GM12878 (cell line): ENCODE measurements at regions not wholly inside any gene's neighbourhood (a gene's known extent, or its start where the extent isn't known, plus 50 kb on each side); places are given as distances from the start of the nearest gene placed in this dataset.

Experiments
- ATAC-seq: fragments of 200-7000 bp; cut with Tn5 transposase; 3 replicates; pipeline ENCODE4 v1.9.1; 2020; ENCODE audit warnings: mild to moderate bottlenecking, moderate library complexity
- BruUV-seq: library from RNA; stranded (reverse); fragments of 400-500 nt; replicated peaks from 2 replicates; lab custom pipeline; 2021; lab: Mats Ljungman, UMichigan
- CTCF ChIA-PET: fragments of 300-600 bp; sonication (Branson Sonifier 250); formaldehyde crosslinking; extraction: SDS; loops from one replicate; lab custom pipeline; 2021; ENCODE audit warnings: inconsistent platforms; lab: Yijun Ruan, JAX
- POLR2A ChIA-PET: fragments of 350-600 bp; formaldehyde crosslinking; extraction: SDS; loops from one replicate; lab custom pipeline; 2021; ENCODE audit warnings: inconsistent platforms; lab: Charles Lee
- RAD21 ChIA-PET: fragments of 300-600 bp; sonication (Branson Sonifier 250); formaldehyde crosslinking; loops from one replicate; lab custom pipeline; 2023; ENCODE audit warnings: antibody characterized with exemption; ENCODE audit not compliant: unreplicated experiment; lab: Charles Lee
- SMC1A ChIA-PET: fragments of 300-600 bp; sonication (Branson Sonifier 250); formaldehyde crosslinking; loops from one replicate; lab custom pipeline; 2023; ENCODE audit not compliant: unreplicated experiment, uncharacterized antibody; lab: Charles Lee
- DNase-seq: peaks from one replicate; pipeline ENCODE4 v3.0.0-alpha.2; 2011; ENCODE audit warnings: low read depth, low spot score
- FAIRE-seq: peaks from 3 replicates; lab custom pipeline; 2011; peaks lifted over from hg19 to GRCh38; lab: Jason Lieb, UNC
- H2AFZ ChIP-seq: 2 replicates; pipeline ENCODE4 v1.6.0; 2011; ENCODE audit warnings: low read depth, low read length, control low read depth; ENCODE audit not compliant: control insufficient read depth
- H3K27ac ChIP-seq: 2 replicates; pipeline ENCODE4 v1.5.1; 2011; ENCODE audit warnings: control low read depth; ENCODE audit not compliant: control insufficient read depth, insufficient read depth
- H3K27me3 ChIP-seq, 2 experiments: replicated peaks in 1 of 2; 2 replicates each; pipeline versions ENCODE4 v1.6.0 to v1.6.1; 2011; ENCODE audit warnings: low read length in 1 of 2; ENCODE audit not compliant: control insufficient read depth in 2 of 2, insufficient read depth in 2 of 2
- H3K36me3 ChIP-seq, 2 experiments: 2 replicates each; pipeline ENCODE4 v1.5.1; 2011; ENCODE audit warnings: low read length in 1 of 2; ENCODE audit not compliant: control insufficient read depth in 2 of 2, insufficient read depth in 2 of 2
- H3K4me1 ChIP-seq: 2 replicates; pipeline ENCODE4 v1.6.1; 2011; ENCODE audit warnings: mild to moderate bottlenecking, low read length, moderate library complexity, mixed read lengths; ENCODE audit not compliant: control insufficient read depth, insufficient read depth
- H3K4me2 ChIP-seq: 2 replicates; pipeline ENCODE4 v1.6.0; 2011; ENCODE audit warnings: control low read depth; ENCODE audit not compliant: control insufficient read depth, insufficient read depth
- H3K4me3 ChIP-seq: fragments of 200-600 bp; sonication (generic); 2 replicates; pipeline ENCODE4 v1.5.1; 2016
- H3K79me2 ChIP-seq: 2 replicates; pipeline ENCODE4 v1.6.0; 2011; ENCODE audit warnings: low read length; ENCODE audit not compliant: control insufficient read depth, insufficient read depth
- H3K9ac ChIP-seq: 2 replicates; pipeline ENCODE4 v1.8.0; 2011; ENCODE audit warnings: low read length, control low read depth, mixed read lengths; ENCODE audit not compliant: control insufficient read depth, insufficient read depth
- H3K9me3 ChIP-seq: replicated peaks from 3 replicates; pipeline ENCODE4 v1.5.1; 2011; ENCODE audit warnings: mild to moderate bottlenecking, low read length; ENCODE audit not compliant: control insufficient read depth, insufficient read depth
- H4K20me1 ChIP-seq: 2 replicates; pipeline ENCODE4 v1.6.0; 2011; ENCODE audit not compliant: control insufficient read depth, insufficient read depth
- BRCA1 ChIP-seq: IDR thresholded peaks from 2 replicates; pipeline ENCODE4 v1.6.1; 2011; ENCODE audit warnings: low read depth, low read length, improper control_type of control experiment
- CEBPB ChIP-seq, 2 experiments: fragments of 150-350 bp in 1 of 2; IDR thresholded peaks; 2 replicates each; pipeline ENCODE4 v1.6.1; 2012 to 2014; ENCODE audit warnings: low read depth in 2 of 2, low read length in 2 of 2, borderline replicate concordance in 1 of 2, inconsistent platforms in 1 of 2
- CHD4 ChIP-seq: fragments of 200-600 bp; sonication (generic); IDR thresholded peaks from 2 replicates; pipeline ENCODE4 v1.6.1; 2016; ENCODE audit warnings: mild to moderate bottlenecking
- ETV6 ChIP-seq, 2 experiments: fragments of 450-650 bp in 1 of 2; IDR thresholded peaks in 1 of 2; conservative IDR thresholded peaks in 1 of 2; 2 replicates each; pipeline ENCODE4 v1.6.1; 2014; ENCODE audit warnings: antibody characterized with exemption in 1 of 2, borderline replicate concordance in 1 of 2, low read depth in 1 of 2, mild to moderate bottlenecking in 1 of 2, moderate library complexity in 1 of 2
- FOS ChIP-seq: IDR thresholded peaks from 3 replicates; pipeline ENCODE4 v1.6.1; 2011; ENCODE audit warnings: borderline replicate concordance; ENCODE audit not compliant: insufficient read length; ENCODE audit errors: extremely low read depth
- FOXM1 ChIP-seq: IDR thresholded peaks from 2 replicates; pipeline ENCODE4 v1.6.1; 2012; ENCODE audit warnings: low read depth, mild to moderate bottlenecking, inconsistent platforms, low read length, moderate library complexity
- KLF5 ChIP-seq: fragments of 450-650 bp; IDR thresholded peaks from 2 replicates; pipeline ENCODE4 v1.6.1; 2014; ENCODE audit warnings: mild to moderate bottlenecking; ENCODE audit not compliant: partially characterized antibody
- LARP7 ChIP-seq: fragments of 450-650 bp; IDR thresholded peaks from 2 replicates; pipeline ENCODE4 v1.6.1; 2017; ENCODE audit warnings: mild to moderate bottlenecking
- NR2C2 ChIP-seq: IDR thresholded peaks from 2 replicates; pipeline ENCODE4 v1.6.1; 2011; ENCODE audit warnings: borderline replicate concordance, low read depth; ENCODE audit not compliant: control insufficient read depth, insufficient read length
- NR2F1 ChIP-seq: fragments of 450-650 bp; conservative IDR thresholded peaks from 2 replicates; pipeline ENCODE4 v1.6.1; 2017; ENCODE audit warnings: mild to moderate bottlenecking
- RELA ChIP-seq: fragments of 450-650 bp; IDR thresholded peaks from 2 replicates; pipeline ENCODE4 v1.8.0; 2014; ENCODE audit warnings: borderline replicate concordance; ENCODE audit not compliant: partially characterized antibody
- USF1 ChIP-seq: IDR thresholded peaks from 2 replicates; pipeline ENCODE4 v1.6.1; 2011; ENCODE audit warnings: borderline replicate concordance, low read depth, mild to moderate bottlenecking, moderate library complexity, mixed read lengths, low read length; ENCODE audit not compliant: insufficient read depth; ENCODE audit errors: extremely low read length
- ZBED1 ChIP-seq: IDR thresholded peaks from 2 replicates; pipeline ENCODE4 v1.6.1; 2016; ENCODE audit warnings: borderline replicate concordance
- ZNF384 ChIP-seq: IDR thresholded peaks from 2 replicates; pipeline ENCODE4 v1.6.1; 2012; ENCODE audit warnings: low read depth, mild to moderate bottlenecking, low read length, improper control_type of control experiment, borderline replicate concordance
- in situ Hi-C: fragments of 300-500 bp; cut with MboI; formaldehyde crosslinking; loops from 9 replicates; pipeline ENCODE4 v1.14.3; 2018; ENCODE audit warnings: mixed read lengths
- intact Hi-C: fragments of 100-400 bp; cut with micrococcal nuclease; formaldehyde crosslinking; loops from one replicate; pipeline ENCODE4 v1.14.2; 2022; ENCODE audit not compliant: unreplicated experiment
- TF ChIP-seq, protein P1 (sequence below): IDR thresholded peaks from 2 replicates; pipeline ENCODE4 v1.6.1; 2012; ENCODE audit warnings: low read length, inconsistent platforms
- TF ChIP-seq, protein P2 (sequence below): fragments of 450-650 bp; IDR thresholded peaks from 2 replicates; pipeline ENCODE4 v1.6.1; 2017; ENCODE audit warnings: borderline replicate concordance
- TF ChIP-seq, protein P3 (sequence below): IDR thresholded peaks from 2 replicates; pipeline ENCODE4 v1.6.1; 2012; ENCODE audit warnings: mild to moderate bottlenecking, low read depth, low read length

DNA sequence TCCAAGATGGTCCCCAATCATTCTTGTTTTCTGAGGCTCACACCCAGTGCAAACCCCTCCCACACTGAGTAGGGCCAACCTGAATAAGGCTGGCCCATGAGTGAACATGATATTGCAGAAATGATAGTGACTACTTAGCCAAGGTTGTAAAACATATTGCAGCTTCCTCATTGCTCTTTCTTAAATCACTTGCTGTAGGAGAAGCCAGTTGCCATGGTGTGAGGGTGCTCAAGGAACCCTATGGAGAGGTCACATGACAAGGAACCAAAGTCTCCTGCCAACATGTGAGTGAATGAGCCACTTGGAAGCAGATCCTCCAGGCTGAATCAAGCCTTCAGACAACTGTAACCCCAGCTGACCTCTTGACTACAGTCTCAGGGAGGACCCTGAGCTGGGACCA is 191.4 kb downstream of the RGS9 start:
- no peak overlapping the region for H3K4me2 ChIP-seq
- POLR2A ChIA-PET: no interaction called here
- in situ Hi-C loops: no loop called here
- H3K27ac ChIP-seq: no peak overlapping the region
- no peak for ATAC-seq
- RAD21 ChIA-PET: no interaction called here
- no peak overlapping the region for H2AFZ ChIP-seq
- intact Hi-C loops: no loop called here
- CTCF ChIA-PET: no interaction called here
- no peaks in the 10 kb centered on the region for H4K20me1 ChIP-seq
- H3K36me3 ChIP-seq: no peaks in the 10 kb centered on the region
- H3K9me3 ChIP-seq: no peaks in the 10 kb centered on the region
- H3K9ac ChIP-seq: no peak overlapping the region
- no peaks in the 10 kb centered on the region; a peak in 1 of 4 replicates for H3K27me3 ChIP-seq
- no peaks in the 10 kb centered on the region for H3K79me2 ChIP-seq
- no peak for FAIRE-seq
- no TSS peak for BruUV-seq
- H3K4me1 ChIP-seq: no peaks in the 10 kb centered on the region
- no peak for DNase-seq
- H3K4me3 ChIP-seq: no peak overlapping the region
- SMC1A ChIA-PET: no interaction called here
- TF ChIP-seq, protein P1, sequence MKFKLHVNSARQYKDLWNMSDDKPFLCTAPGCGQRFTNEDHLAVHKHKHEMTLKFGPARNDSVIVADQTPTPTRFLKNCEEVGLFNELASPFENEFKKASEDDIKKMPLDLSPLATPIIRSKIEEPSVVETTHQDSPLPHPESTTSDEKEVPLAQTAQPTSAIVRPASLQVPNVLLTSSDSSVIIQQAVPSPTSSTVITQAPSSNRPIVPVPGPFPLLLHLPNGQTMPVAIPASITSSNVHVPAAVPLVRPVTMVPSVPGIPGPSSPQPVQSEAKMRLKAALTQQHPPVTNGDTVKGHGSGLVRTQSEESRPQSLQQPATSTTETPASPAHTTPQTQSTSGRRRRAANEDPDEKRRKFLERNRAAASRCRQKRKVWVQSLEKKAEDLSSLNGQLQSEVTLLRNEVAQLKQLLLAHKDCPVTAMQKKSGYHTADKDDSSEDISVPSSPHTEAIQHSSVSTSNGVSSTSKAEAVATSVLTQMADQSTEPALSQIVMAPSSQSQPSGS: no peak
- TF ChIP-seq, protein P2, sequence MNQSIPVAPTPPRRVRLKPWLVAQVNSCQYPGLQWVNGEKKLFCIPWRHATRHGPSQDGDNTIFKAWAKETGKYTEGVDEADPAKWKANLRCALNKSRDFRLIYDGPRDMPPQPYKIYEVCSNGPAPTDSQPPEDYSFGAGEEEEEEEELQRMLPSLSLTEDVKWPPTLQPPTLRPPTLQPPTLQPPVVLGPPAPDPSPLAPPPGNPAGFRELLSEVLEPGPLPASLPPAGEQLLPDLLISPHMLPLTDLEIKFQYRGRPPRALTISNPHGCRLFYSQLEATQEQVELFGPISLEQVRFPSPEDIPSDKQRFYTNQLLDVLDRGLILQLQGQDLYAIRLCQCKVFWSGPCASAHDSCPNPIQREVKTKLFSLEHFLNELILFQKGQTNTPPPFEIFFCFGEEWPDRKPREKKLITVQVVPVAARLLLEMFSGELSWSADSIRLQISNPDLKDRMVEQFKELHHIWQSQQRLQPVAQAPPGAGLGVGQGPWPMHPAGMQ: no peak
- no peak for TF ChIP-seq RELA
- no peak for TF ChIP-seq CEBPB (IDR thresholded peaks at IDR 0.05; ENCODE audit: borderline replicate concordance in 1 of 2, low read depth in 2 of 2, low read length in 2 of 2)
- TF ChIP-seq NR2C2: no peak
- TF ChIP-seq LARP7: no peak
- TF ChIP-seq FOXM1: no peak
- no peak for TF ChIP-seq ZNF384
- TF ChIP-seq USF1: no peak
- no peak for TF ChIP-seq KLF5
- no peak for TF ChIP-seq NR2F1
- TF ChIP-seq BRCA1: no peak
- no peak for TF ChIP-seq ZBED1
- no peak for TF ChIP-seq FOS
- TF ChIP-seq, protein P3, sequence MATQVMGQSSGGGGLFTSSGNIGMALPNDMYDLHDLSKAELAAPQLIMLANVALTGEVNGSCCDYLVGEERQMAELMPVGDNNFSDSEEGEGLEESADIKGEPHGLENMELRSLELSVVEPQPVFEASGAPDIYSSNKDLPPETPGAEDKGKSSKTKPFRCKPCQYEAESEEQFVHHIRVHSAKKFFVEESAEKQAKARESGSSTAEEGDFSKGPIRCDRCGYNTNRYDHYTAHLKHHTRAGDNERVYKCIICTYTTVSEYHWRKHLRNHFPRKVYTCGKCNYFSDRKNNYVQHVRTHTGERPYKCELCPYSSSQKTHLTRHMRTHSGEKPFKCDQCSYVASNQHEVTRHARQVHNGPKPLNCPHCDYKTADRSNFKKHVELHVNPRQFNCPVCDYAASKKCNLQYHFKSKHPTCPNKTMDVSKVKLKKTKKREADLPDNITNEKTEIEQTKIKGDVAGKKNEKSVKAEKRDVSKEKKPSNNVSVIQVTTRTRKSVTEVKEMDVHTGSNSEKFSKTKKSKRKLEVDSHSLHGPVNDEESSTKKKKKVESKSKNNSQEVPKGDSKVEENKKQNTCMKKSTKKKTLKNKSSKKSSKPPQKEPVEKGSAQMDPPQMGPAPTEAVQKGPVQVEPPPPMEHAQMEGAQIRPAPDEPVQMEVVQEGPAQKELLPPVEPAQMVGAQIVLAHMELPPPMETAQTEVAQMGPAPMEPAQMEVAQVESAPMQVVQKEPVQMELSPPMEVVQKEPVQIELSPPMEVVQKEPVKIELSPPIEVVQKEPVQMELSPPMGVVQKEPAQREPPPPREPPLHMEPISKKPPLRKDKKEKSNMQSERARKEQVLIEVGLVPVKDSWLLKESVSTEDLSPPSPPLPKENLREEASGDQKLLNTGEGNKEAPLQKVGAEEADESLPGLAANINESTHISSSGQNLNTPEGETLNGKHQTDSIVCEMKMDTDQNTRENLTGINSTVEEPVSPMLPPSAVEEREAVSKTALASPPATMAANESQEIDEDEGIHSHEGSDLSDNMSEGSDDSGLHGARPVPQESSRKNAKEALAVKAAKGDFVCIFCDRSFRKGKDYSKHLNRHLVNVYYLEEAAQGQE: no peak
- TF ChIP-seq CHD4: no peak
- no peak for TF ChIP-seq ETV6 (conservative IDR thresholded peaks at IDR 0.05 in 1 of 2, IDR thresholded peaks at IDR 0.05 in 1 of 2; ENCODE audit: borderline replicate concordance in 1 of 2, low read depth in 1 of 2)
